Ovary (tissue), 3 donors: ENCODE measurements at regions not wholly inside any gene's neighbourhood (a gene's known extent, or its start where the extent isn't known, plus 50 kb on each side); places are given as distances from the start of the nearest gene placed in this dataset.

Experiments
- CTCF ChIP-seq, 3 donors: fragments of 450-650 bp in 2 of 3; fragments of 200-600 bp in 1 of 3; IDR thresholded peaks; one replicate each; pipeline versions ENCODE4 v1.5.1 to v1.8.0; 2016 to 2022; ENCODE audit warnings: antibody characterized with exemption in 3 of 3, mild to moderate bottlenecking in 1 of 3
- EP300 ChIP-seq: sonication (generic); formaldehyde crosslinking; IDR thresholded peaks from one replicate; pipeline ENCODE4 v1.6.1; 2017; ENCODE audit warnings: antibody characterized with exemption
- donor health status: DM: no; HTN: no; CAD: no.

GRCh38 chr16:66169817-66170216 lies 196.7 kb upstream of the CDH5 start:
- TF ChIP-seq CTCF (IDR thresholded peaks at IDR 0.05) (no peak), EP300 (no peak)
